ENCODE measurements at regions not wholly inside any gene's neighbourhood (a gene's known extent, or its start where the extent isn't known, plus 50 kb on each side); places are given as distances from the start of the nearest gene placed in this dataset.

DNA sequence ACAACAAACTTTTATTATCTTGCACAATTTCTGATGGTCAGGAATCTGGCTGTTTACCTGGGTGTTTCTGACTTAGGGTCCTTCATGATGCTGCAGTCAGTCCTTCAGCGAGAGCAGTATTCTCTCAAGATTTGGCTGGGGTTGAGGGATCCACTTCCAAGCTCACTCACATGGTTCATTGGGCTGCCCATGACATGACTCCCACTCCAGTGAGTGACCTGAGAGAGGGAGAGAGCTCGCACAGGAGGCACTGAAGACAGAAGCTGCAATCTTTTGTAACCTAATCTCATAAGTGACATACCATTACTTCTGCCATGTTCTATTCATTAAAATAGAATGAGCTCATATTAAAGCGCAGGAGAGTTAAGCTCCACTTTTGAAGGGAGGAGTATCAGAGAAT lies 212.6 kb downstream of the SPATA31D1 start:
- Histone ChIP-seq H3K36me3 (ENCODE audit: control insufficient read depth, insufficient read depth, low read length) (no peaks in the 10 kb centered on the region), H3K79me2 (ENCODE audit: control insufficient read depth, insufficient read depth, low read length) (no peaks in the 10 kb centered on the region), H3K27me3 (ENCODE audit: control insufficient read depth in 2 of 2, insufficient read depth in 2 of 2, low read length in 2 of 2) (no peaks in the 10 kb centered on the region), H3K9me1 (ENCODE audit: control insufficient read depth, insufficient read depth, low read length) (no peaks in the 10 kb centered on the region), H3K4me2 (ENCODE audit: insufficient read depth, low read length) (no peak overlapping the region), H4K20me1 (replicated peaks; ENCODE audit: control insufficient read depth, insufficient read depth, low read length) (no peaks in the 10 kb centered on the region), H2AFZ (ENCODE audit: low read depth, low read length) (no peak overlapping the region), H3K4me1 (replicated peaks in 1 of 2; ENCODE audit: control insufficient read depth in 2 of 2, insufficient read depth in 2 of 2, low read length in 2 of 2) (no peaks in the 10 kb centered on the region), H3K9ac (ENCODE audit: insufficient read depth in 1 of 2, low read depth in 2 of 2, low read length in 2 of 2) (no peak overlapping the region), H3K27ac (ENCODE audit: extremely low read depth, low read depth, low read length) (no peak overlapping the region), H3K9me3 (replicated peaks; ENCODE audit: control insufficient read depth, insufficient read depth, low read depth, low read length) (no peaks in the 10 kb centered on the region), H3K4me3 (no peak overlapping the region)
- 0% methylated on average over 2 of the region's 3 CpGs for WGBS (ENCODE audit: insufficient coverage, low coverage, missing lambda C conversion rate)
- no TSS peak for BruUV-seq (replicated peaks)
- TF ChIP-seq TARDBP (IDR thresholded peaks at IDR 0.05) (no peak), SRSF1 (IDR thresholded peaks at IDR 0.05; ENCODE audit: low read depth, low read length) (no peak), ZNF41 (CRISPR knock-in tag; conservative IDR thresholded peaks at IDR 0.05) (no peak), FOSL1 (tag; conservative IDR thresholded peaks at IDR 0.05) (no peak), HCFC1 (IDR thresholded peaks at IDR 0.05; ENCODE audit: low read depth, low read length) (no peak)
- TF ChIP-seq, protein P1, sequence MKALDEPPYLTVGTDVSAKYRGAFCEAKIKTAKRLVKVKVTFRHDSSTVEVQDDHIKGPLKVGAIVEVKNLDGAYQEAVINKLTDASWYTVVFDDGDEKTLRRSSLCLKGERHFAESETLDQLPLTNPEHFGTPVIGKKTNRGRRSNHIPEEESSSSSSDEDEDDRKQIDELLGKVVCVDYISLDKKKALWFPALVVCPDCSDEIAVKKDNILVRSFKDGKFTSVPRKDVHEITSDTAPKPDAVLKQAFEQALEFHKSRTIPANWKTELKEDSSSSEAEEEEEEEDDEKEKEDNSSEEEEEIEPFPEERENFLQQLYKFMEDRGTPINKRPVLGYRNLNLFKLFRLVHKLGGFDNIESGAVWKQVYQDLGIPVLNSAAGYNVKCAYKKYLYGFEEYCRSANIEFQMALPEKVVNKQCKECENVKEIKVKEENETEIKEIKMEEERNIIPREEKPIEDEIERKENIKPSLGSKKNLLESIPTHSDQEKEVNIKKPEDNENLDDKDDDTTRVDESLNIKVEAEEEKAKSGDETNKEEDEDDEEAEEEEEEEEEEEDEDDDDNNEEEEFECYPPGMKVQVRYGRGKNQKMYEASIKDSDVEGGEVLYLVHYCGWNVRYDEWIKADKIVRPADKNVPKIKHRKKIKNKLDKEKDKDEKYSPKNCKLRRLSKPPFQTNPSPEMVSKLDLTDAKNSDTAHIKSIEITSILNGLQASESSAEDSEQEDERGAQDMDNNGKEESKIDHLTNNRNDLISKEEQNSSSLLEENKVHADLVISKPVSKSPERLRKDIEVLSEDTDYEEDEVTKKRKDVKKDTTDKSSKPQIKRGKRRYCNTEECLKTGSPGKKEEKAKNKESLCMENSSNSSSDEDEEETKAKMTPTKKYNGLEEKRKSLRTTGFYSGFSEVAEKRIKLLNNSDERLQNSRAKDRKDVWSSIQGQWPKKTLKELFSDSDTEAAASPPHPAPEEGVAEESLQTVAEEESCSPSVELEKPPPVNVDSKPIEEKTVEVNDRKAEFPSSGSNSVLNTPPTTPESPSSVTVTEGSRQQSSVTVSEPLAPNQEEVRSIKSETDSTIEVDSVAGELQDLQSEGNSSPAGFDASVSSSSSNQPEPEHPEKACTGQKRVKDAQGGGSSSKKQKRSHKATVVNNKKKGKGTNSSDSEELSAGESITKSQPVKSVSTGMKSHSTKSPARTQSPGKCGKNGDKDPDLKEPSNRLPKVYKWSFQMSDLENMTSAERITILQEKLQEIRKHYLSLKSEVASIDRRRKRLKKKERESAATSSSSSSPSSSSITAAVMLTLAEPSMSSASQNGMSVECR (CRISPR knock-in tag; IDR thresholded peaks at IDR 0.05): no peak
- no peak for FAIRE-seq
- ChIA-PET POLR2A (no interaction called here), CTCF (ENCODE audit: low intra/inter-chr PET ratio) (no interaction called here)
- intact Hi-C loops (cut with micrococcal nuclease) (no loop called here), in situ Hi-C loops (cut with MboI) (no loop called here)
- no peak for DNase-seq (ENCODE audit: extremely low read depth in 1 of 4, low spot score in 3 of 4)
- ATAC-seq: no peak

Data from K562 (cell line).